ENCODE measurements at regions not wholly inside any gene's neighbourhood (a gene's known extent, or its start where the extent isn't known, plus 50 kb on each side); places are given as distances from the start of the nearest gene placed in this dataset.
"Not testable (repeated sequence)": the region's sequence is repeated elsewhere in the genome, so short reads cannot be mapped to it uniquely, and the experiment has no call there.

DNA sequence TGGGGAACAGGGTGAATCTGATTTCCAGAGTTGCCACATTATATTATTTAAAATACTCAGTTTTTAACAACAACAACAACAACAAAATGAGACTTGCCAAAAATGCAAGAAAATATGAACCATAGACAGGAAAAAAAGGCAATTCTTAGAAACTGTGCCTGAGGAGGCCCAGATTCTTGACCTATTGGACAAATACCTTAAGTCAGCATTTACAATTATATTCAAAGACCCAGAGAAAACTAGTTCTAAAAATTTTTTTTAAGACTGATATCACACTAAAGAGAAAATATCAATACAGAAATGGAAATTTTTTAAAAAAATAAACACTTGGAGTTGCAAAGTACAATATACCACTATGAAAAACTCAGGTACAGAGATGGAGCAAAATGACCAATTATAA lies 152.8 kb upstream of the LYPLAL1 start:
- no peak for DNase-seq

DNA sequence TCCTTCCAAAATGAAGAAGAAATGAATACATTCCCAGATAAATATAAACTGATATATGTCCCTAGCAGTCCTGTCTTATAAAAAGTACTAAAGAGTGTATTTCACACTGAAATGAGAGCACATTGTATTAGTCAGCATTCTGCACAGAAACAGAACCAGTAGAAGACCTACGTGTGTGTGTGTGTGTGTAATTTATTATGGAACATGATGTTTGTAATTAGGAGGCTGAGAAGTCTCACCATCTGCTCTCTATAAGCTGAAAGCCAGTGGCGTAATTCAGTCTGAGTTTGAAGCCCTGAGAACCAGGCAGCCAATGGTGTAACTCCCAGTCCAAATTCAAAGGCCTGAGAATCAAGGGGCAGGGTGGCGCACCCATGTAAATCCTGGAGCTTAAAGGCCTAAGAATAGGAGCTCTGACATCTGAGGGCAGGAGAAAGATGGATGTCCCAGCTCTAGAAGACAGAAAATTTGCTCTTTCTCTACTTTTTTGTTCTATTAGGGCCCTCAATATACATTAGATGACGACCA lies 146.5 kb upstream of the LYPLAL1 start:
- DNase-seq = no peak

DNA sequence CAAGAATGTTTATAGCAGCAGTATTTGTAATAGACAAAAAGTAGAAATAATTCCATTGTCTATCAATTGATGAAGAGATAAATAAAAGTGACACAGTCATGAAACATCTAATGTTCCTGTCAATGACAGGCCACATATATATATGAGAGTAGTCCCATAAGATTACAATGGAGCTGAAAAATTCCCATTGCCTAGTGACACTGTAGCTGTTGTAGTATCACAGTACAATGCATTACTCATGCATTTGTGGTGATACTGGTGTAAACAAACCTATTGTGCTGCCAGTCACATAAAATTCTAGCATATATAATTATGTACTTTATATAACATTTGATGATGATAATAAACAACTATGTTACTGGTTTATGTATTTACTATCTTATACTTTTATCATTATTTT lies 141.9 kb upstream of the LYPLAL1 start:
- DNase-seq = no peak

DNA sequence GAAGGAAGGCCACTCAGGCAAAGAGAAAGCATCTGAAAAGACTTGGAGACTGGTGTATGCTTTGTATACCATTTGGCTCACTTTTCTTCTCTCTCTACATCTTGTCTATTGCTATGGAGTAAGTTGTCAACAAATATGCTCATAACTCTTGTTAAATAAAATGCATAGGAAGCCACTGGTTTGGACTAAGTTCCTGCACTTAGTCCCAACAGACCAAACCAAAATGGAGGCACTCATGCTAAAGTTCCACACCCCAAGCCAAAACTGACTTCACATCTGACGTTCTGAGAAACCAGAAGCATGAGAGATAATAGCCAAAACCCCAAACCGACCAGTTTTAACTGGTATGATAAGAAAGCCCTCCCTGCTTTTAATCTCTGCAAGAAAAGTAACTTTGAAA lies 135.3 kb upstream of the LYPLAL1 start:
- no peak for DNase-seq

DNA sequence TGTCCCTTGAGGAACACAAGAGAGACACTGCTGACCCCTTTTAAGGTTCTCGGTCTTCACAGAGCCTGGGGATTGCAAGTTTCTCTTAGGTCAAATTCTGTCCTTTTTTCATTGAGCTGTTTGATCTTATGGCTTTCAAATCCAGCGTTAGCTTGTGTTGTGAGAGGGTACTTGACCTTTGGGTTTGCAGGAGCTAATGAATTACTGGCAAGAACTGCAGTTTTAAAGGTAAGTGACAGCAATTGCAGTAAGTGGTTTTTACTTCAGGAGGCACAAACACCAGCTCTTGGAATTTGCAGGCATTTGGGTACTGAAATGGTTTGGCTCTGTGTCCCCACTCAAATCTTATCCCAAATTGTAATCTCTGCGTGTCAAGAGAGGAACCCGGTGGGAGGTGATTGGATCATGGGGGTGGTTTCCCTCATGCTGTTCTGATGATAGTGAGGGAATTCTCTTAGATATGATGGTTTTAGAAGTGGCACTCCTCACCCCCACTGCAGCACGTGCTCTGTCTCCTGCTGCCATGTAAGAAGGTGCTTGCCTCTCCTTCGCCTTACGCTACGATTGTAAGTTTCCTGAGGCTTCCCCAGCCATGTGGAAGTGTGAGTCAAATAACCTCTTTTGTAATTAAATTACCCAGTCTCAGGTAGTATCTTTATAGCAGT lies 134.5 kb upstream of the LYPLAL1 start:
- DNase-seq = no peak

DNA sequence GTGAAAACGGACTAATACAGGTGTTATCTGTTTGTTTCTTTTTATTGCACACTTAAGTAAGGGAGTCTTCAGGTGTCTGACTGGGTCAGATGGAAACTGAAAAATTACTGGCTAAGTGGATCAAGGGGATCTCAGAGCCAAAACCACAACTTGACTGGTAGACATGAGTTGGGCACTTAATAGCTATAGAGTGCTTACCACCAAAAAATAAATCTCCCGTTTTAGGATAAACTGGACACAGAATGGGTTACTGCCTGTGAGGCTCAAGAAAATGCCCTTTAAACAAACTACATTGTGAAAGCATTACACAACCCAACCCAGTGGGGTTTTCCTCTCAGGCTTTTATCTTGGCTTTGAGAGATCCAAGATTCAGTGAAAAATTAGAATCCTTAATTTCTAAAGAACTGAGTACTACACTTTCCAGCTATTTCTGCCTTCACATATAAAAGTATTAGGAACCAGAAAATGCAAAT lies 134.0 kb upstream of the LYPLAL1 start:
- no peak for DNase-seq

DNA sequence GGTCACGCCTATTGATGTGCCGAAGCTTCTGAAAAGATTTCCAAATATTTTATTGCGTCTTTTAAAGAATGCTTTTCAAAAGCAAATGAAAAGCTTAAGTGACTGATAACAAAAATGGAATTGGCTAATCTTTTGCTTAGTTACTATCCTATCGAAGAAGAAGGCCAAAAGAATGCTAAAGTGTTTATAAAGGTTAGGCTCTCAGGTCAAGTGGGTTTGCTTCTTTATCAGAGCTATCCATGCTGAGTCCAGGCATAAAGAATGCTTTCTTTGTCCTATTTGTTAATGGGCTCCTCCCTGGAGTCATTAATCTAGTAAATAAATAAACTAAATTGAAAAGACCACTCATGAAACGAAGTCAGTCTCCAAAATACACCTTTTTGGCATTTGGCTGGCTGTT lies 133.4 kb upstream of the LYPLAL1 start:
- no peak for DNase-seq

DNA sequence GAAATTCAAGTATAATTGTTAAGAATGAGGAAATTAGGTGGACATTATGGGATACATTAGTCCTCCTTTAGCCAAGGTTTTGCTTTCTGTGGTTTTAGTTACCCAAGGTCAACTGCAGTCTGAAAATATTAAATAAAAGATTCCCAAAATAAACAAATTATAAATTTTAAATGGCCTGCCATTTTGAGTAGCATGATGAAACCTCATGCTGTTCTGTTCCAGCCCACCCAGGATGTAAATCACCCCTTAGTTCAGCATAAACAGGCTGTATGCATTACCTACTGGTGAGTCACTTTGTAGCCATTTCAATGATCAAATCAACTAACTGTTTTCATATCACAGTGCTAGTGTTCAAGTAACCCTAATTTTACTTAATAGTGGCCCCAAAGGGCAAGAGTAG lies 132.5 kb upstream of the LYPLAL1 start:
- DNase-seq = no peak

DNA sequence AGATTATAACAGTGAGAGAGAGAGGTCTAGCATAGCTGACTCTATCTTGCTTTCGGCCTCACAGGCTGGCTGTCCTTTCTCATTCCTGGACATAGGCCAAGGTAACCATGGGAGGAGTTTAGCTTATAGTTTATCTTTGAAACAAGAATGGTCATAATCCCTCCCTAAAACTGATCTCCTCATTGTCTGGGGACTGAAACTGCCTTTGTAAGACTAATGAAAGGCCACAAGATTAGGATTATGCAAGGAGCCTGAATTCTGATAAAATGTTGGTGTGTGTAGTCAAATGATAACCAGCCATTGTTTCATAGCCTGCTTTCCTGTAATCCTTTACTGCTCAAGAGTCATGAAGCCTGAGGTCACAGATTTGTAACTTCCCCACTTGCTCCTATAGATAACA lies 131.9 kb upstream of the LYPLAL1 start:
- no peak for DNase-seq

DNA sequence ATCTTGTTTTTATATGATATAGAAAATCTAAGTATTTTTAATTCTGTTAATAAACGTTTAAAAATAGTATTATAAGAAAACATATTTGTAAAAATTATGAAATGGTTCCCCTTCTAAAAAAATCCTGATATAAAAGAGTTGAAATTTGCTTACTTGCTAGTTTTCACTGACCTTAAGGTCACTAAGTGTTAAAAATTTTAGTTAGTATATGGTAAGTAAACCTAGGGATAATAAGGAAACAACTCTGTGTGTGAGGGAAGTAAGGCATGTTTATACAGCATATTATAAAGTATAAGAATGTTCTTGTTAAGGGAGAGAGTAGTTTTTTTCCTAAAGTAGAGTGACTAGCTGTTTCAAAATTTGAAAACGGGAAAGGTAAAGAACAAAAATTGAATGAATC lies 130.9 kb upstream of the LYPLAL1 start:
- no peak for DNase-seq

DNA sequence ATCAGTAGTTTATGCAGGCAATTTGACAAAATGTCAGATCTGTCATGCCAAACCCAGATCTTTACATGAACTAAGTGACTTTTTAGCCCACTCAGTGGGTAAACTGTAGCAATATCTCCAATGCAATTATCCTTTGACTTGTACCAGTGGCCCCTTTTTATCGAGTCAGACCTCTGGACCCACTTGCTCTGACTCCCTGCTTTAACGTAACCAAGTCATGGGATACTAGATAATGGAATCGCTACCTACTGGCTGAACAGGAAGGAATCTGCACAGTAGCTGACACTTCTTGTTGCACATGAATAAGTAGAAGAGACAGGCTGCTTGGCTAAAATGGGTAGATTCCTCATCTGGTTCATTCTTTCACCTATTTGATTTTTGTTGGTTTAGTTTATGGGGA lies 128.4 kb upstream of the LYPLAL1 start:
- DNase-seq = no peak

DNA sequence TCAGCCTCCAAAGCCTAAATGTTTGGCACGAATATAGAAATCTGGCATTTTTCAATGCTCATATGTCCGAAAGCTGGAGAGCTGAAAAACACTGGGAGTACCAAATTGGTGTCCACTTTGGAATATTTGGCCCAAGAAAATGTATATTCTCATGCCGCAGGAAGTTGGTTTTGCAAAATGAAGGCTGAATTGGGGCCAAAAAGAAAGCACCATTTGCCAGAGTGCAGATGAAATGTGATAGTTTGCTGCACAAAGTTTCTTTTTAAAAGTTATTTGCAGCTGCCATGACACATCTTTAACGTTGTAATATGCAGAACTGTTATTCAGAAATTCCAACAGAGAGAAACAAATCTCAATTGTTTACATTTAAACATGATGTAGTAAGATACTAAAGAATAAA lies 124.2 kb upstream of the LYPLAL1 start:
- no peak for DNase-seq

DNA sequence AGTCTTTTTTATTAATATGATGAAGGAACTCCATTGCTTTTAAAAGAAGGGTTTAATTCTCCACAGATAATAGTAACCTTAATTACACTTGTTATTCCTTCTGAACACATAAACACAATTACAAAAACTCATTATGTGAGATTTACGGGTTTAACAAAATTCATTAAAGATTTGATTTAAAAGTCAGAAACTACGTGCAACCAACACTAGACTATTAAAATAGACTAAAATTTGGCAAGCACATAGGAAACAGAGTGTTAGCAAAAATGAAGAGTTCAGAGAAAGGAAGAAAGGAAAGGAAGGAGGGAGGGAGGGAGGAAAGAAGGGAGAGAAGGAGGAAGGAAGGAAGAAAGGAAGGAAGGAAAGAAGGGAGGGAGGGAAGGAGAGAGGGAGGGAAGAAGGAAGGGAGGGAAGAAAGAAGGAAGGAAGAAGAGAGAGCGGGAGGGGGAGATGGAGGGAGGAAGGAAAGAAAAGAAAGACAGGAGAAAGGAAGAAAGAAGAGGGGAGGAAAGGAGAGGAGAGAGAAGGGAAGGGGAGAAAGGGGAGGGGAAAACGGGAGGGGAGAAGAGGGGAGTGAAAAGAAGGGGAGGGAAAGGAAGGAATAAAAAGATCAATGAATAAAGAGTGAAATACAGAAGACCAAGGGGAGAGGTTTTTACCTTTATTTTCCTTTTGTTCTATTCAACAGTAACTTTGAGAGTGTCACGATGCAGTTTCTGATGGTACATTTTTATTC lies 123.4 kb upstream of the LYPLAL1 start:
- no peak for DNase-seq

DNA sequence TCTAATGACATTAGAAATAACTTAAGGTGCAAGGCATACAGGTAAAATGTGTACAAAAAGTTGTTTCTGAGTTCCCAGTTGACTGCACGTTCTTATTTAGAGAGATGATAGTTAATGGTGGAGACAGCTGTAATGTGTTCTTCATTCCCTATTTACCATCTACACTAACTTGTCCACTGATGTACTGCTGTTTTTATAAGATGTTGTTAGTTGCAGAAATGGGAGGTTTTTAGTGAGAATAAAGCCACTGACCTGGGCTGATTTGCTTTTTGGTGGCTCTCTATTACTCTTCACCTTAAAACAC lies 122.9 kb upstream of the LYPLAL1 start:
- no peak for DNase-seq

DNA sequence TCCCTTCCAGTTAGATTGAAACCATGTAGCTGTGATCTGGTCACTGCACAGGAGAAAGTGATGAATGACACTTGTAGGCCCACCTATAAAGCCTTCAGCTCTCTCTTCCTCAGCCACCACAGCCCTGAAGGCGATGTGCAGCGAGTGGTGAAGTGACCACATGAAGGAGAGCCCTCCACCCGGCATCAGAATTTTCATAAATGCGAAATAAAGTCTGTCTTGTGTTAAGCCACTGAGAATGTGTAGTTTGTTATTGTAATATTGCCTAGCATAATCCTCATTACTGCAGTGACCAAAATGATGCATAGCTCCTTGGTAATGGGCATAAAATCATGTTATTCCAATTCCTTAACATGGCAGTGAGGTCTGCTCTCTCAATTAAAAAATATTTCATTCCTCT lies 122.1 kb upstream of the LYPLAL1 start:
- no peak for DNase-seq

DNA sequence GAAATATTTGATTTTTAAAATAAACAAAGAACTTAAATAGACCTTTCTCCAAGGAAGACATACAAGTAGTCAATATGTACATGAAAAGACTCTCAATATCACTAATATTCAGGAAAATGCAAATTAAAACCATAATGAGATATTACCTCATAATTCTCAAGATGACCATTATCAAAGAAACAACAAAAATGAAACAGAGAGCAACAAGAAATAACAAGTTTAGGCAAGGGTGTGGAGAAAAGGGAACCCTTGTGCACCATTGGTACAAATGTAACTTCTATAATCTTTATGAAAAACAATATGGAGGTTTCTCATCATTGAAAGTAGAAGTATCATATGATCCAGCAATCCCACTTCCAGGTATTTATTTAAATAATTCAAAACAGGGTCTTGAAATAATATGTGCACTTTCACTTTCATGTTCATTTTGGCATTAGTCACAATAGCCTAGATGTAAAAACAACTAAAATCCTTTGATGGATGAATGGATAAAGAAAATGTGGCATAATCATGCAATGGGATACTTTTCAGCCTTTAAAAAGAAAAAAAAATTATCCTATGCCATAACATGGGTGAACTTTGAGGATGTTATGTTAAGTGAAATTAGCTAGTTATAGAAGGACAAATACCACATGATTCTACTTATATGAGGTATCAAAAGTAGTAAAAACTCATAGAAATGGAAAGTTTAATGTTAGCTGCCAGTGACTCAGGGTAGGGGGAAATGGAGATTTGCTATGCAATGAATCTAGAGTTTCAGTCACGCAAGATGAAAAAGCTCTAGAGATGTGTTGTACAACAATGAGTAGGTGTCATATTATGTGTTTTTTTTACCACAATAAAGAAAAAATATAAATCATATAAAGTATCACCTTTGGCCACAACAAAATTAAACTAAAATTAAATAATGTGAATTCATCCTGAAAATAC lies 114.5 kb upstream of the LYPLAL1 start:
- DNase-seq = no peak

DNA sequence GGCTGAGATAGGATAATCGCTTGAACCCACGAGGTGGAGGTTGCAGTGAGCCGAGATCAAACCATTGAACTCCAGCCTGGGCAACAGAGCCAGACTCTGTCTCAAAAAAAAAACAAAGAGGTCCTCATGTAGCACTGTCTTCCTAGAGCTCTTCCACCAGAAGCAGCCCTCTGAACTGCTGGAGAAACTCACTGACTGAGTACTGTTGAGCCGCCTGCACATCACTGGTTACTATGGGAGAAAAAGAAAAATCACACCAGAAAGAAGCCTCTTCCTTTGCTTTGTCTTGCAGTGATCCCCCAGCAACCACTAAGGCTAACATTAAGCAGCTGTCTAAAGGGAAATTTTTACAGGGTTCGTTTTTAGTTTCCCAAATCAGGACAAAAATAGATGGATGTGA lies 112.9 kb upstream of the LYPLAL1 start:
- no peak for DNase-seq

DNA sequence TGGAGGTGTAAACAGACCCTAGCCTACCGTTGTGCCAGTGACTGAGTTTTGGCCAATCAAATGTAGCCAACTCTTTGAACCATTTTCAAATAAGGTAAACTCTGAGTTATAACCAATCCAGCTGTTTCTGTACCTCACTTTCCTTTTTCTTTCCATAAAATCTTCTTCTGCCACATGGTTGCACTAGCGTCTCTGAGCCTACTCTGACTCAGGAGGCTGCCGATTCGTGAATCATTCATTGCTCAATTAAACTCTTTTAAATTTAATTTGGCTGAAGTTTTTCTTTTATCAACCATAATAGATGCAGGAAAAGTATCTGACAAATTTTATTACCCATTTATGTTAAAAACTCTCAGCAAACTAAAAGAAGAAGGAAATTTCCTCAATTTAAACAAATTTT lies 111.5 kb upstream of the LYPLAL1 start:
- no peak for DNase-seq

DNA sequence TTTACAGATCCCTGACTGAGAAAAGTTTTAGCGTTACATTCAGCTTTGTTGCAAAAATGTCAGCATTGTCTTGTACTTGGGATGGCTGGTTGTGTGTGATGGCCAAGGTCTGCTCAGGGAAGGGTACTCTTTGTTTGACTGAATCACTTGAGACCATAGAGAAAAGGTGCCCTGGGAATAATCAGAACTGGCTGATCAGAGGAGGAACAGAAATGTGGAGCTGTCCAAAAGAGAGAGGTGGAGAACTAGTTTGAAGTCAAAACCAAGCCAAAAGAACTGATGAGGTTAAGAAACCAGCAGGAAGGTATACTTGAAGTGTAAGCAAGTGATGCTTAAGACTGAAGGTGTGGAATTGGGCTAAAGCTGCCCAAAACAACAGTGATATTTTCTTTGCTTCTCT lies 107.6 kb upstream of the LYPLAL1 start:
- no peak for DNase-seq

DNA sequence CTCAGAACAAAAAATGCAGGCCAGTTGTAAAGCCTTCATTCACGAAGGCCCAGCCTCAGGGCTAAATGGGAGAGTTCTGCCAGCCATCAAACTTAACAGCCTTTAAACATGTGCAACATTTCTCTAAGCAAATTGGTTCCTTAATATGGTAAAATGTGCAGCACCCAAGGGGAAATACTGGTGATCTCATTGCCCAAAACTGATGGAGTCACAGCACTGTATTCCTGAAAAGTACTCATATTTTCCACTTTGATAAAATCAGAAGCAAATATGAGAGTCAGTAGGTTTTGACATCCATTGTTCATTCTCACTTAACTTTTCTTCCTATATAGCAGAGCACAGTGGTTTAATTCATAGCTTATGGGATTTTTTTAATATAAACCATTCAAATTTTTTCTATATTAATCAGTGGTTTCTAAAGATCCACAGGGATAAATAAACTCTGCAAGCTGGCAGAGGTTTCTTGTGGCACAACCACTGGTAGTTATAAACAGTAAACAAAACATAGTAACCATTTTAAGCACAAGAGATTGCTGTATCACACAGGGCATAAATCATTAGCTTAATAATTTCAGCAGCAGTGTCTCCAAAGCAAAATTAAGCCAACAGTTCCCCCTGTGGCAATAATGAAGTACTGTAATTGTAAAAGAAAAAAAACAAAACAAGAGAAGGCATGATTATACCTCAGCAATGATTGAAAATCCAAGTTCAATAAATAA lies 106.9 kb upstream of the LYPLAL1 start:
- no peak for DNase-seq

DNA sequence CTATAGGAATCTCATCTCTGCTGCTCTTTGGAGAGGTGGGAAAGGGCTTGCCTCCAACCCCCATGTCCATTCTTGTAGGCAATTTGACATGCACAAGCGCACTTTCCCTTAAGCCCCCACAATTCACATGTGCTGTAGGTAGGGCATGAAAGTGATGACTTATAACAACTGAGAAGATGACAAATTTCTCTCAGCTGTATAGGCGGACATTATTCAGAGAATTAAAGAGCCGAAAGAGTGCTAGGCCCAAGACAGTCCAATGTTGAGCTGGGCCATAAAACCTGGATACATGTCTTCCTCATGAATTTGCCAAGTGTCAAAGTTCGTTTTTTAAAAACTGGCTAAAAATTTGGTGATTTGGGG lies 106.3 kb upstream of the LYPLAL1 start:
- DNase-seq = no peak

DNA sequence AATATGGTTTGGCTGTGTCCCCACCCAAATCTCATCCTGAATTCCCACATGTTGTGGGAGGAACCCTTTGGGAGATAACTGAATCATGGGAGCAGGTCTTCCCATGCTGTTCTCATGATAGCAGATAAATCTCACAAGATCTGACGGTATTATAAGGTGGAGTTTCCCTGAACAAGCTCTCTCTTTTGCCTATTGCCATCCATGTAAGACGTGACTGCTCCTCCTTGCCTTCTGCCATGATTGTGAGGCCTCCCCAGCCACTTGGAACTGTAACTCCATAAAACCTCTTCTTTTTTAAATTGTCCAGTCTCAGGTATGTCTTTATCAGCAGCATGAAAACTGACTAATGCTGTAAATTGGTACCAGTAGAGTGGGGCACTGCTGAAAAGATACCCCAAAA lies 103.3 kb upstream of the LYPLAL1 start:
- not testable (repeated sequence) for DNase-seq

DNA sequence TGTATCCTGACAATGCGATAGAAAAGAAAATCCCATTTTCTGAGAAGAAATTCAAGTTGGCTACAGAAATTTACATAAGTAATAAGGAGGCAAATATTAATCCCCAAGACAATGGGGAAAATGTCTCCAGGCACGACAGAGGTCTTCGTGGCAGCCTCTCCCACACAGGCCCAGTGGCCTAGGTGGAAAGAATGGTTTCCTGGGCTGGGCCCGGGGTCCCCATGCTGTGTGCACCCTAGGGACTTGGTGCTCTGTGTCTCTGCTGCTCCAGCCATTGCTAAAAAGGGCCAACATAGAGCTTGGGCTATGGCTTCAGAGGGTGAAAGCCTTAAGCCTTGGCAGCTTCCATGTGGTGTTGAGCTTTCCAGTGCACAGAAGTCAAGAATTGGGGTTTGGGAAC lies 102.5 kb upstream of the LYPLAL1 start:
- no peak for DNase-seq

Measured in activated CD4-positive, alpha-beta T cell treated with anti-CD3 and anti-CD28 coated beads, Interleukin-2, amount 50 U/mL, for 48 hours (primary cell).